ENCODE measurements at regions not wholly inside any gene's neighbourhood (a gene's known extent, or its start where the extent isn't known, plus 50 kb on each side); places are given as distances from the start of the nearest gene placed in this dataset.
"Not testable (repeated sequence)": the region's sequence is repeated elsewhere in the genome, so short reads cannot be mapped to it uniquely, and the experiment has no call there.

DNA sequence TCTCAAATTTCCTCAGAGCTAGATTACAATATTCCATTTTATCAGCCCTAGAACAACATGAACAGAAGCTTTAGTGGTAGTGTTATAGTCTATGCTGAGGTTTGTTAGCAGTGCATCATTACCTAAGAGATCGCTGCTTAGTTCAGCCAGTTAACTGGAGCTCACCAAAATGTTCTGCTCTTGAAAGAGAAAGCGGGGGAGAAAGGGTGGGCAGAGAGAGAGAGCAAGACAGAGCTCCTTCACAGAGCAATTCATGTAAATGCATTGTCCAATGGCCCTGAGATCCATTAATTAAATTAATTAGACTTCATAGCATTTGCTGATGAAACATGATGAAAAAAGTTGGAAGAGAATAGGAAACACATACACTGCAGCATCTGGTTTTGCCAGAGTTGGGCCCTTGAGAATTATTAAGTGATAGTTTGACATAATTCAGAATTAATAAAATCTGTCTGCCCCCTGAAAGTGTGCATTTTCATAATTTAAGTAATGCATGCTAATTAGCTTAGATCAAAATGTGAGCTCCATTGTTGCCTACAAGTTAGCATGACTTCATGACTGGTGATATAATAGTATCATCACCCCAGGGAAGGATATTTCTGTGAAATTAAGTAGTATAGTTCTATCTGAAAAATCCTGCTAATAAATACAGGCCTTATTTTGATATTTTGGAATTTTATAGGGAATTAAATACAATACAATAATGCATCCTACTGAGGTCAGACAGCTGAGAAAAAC lies 86.9 kb upstream of the LYSMD4 start (continued):
- TF ChIP-seq, protein P1, sequence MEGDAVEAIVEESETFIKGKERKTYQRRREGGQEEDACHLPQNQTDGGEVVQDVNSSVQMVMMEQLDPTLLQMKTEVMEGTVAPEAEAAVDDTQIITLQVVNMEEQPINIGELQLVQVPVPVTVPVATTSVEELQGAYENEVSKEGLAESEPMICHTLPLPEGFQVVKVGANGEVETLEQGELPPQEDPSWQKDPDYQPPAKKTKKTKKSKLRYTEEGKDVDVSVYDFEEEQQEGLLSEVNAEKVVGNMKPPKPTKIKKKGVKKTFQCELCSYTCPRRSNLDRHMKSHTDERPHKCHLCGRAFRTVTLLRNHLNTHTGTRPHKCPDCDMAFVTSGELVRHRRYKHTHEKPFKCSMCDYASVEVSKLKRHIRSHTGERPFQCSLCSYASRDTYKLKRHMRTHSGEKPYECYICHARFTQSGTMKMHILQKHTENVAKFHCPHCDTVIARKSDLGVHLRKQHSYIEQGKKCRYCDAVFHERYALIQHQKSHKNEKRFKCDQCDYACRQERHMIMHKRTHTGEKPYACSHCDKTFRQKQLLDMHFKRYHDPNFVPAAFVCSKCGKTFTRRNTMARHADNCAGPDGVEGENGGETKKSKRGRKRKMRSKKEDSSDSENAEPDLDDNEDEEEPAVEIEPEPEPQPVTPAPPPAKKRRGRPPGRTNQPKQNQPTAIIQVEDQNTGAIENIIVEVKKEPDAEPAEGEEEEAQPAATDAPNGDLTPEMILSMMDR (IDR thresholded peaks at IDR 0.05; ENCODE audit: low read depth, low read length, missing input control), result no peak
- TF ChIP-seq FOXA2 (IDR thresholded peaks at IDR 0.05) (no peak), HNF4G (IDR thresholded peaks at IDR 0.05) (no peak), FOXA1 (IDR thresholded peaks at IDR 0.05) (no peak), NR2F2 (IDR thresholded peaks at IDR 0.05) (no peak), RAD21 (IDR thresholded peaks at IDR 0.05) (no peak), JUND (IDR thresholded peaks at IDR 0.05) (no peak)

DNA sequence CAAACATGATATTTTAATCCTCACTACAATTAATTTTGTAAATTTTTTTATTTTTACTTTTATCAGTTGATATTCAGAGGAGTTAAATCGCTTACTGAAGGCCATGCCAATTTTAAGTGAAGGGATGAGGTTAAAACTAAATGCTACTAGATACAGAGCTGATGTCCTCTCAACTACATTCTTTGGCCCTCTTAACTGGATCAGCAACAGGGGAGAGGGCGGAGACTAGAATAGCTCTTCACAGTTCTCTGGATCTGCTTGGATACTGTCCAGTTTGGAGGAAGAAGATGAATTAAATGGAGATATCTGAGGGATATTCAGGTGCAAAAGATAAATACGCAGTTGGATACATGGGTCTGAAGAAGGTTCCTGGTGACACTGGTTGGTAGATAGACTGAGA lies 85.6 kb upstream of the LYSMD4 start:
- 90% methylated on average over 3 of the region's 3 CpGs for WGBS
- no peak overlapping the region for H3K9ac ChIP-seq (ENCODE audit: low read depth in 1 of 2, low read length in 2 of 2)
- no peaks in the 10 kb centered on the region for H3K36me3 ChIP-seq (ENCODE audit: control insufficient read depth in 4 of 4, insufficient read depth in 3 of 4, low read depth in 1 of 4, low read length in 3 of 4)

DNA sequence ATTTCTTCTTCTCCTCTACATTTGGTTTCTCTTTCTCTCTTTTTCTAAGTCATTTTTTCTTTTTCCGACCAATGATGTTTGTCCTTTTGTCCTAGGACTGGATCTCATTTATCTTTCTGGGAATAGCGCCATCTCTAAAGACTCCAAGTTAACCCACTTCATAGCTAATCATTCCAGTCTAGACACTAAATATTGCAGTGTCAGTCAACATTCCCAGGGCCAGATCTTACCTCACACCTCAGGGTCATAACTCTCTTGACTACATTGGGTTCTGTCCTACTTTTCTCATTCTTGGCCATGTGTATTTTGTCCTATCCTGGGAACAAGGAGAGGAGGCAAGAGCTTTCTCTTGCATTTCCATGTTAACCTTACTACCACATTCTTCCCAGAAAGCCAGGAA lies 83.6 kb upstream of the LYSMD4 start:
- WGBS, result 92% methylated on average over 2 of the region's 2 CpGs
- H3K36me3 ChIP-seq (ENCODE audit: control insufficient read depth in 4 of 4, insufficient read depth in 3 of 4, low read depth in 1 of 4, low read length in 3 of 4); H3K4me3 ChIP-seq (ENCODE audit: low read depth in 1 of 3, low read length in 3 of 3); H3K27me3 ChIP-seq (ENCODE audit: control insufficient read depth in 4 of 4, insufficient read depth in 4 of 4, low read length in 3 of 4); DNase-seq (ENCODE audit: low spot score); H3K9me3 ChIP-seq (ENCODE audit: control insufficient read depth in 4 of 4, low read length in 3 of 4); H3K27ac ChIP-seq (ENCODE audit: low read depth in 1 of 2, low read length in 2 of 2); H3K4me1 ChIP-seq (ENCODE audit: control insufficient read depth in 4 of 4, insufficient read depth in 4 of 4, low read length in 3 of 4); H3K9ac ChIP-seq (ENCODE audit: low read depth in 1 of 2, low read length in 2 of 2): not testable (repeated sequence)

More for the DNA sequence above, 85.6 kb upstream of the LYSMD4 start:
- no peak overlapping the region for H3K4me3 ChIP-seq (ENCODE audit: low read depth in 1 of 3, low read length in 3 of 3)
- H3K27ac ChIP-seq (ENCODE audit: low read depth in 1 of 2, low read length in 2 of 2), result no peak overlapping the region
- H3K27me3 ChIP-seq (ENCODE audit: control insufficient read depth in 4 of 4, insufficient read depth in 4 of 4, low read length in 3 of 4), result no peaks in the 10 kb centered on the region
- no peak for DNase-seq (ENCODE audit: low spot score)
- TF ChIP-seq TAF1 (conservative IDR thresholded peaks at IDR 0.05) (no peak), RXRA (IDR thresholded peaks at IDR 0.05) (no peak), HNF4G (IDR thresholded peaks at IDR 0.05) (no peak), RAD21 (IDR thresholded peaks at IDR 0.05) (no peak), FOXA1 (IDR thresholded peaks at IDR 0.05) (no peak), HNF4A (conservative IDR thresholded peaks at IDR 0.05) (no peak)
- TF ChIP-seq, protein P2, sequence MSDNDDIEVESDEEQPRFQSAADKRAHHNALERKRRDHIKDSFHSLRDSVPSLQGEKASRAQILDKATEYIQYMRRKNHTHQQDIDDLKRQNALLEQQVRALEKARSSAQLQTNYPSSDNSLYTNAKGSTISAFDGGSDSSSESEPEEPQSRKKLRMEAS (IDR thresholded peaks at IDR 0.05), result no peak
- H3K4me1 ChIP-seq (ENCODE audit: control insufficient read depth in 4 of 4, insufficient read depth in 4 of 4, low read length in 3 of 4), result no peaks in the 10 kb centered on the region
- H3K9me3 ChIP-seq (ENCODE audit: control insufficient read depth in 4 of 4, low read length in 3 of 4), result peaks cover 0 to under 1% (median 0%) of the 10 kb centered on the region in 4 donors

DNA sequence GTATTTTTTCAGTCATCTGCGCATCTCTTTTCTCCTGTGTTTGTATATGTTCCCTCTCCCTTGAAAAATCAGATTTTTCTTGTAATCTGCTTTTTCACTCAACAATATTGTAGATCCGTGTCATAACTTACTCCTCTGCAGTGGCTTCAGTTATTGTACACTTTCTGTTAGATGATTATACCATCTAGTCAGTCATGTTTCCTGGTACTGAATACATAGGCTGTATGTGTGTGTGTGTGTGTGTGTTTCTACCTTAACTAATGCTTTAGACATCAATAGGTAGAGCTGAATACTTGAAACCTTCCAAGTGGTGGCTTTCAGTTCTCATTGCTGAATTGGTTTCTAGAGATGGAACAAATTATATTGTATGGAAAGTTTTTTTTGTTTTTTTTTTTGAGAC lies 77.4 kb upstream of the LYSMD4 start:
- not testable (repeated sequence) for H3K9ac ChIP-seq (ENCODE audit: low read depth in 1 of 2, low read length in 2 of 2); H3K9me3 ChIP-seq (ENCODE audit: control insufficient read depth in 4 of 4, low read length in 3 of 4); H3K36me3 ChIP-seq (ENCODE audit: control insufficient read depth in 4 of 4, insufficient read depth in 3 of 4, low read depth in 1 of 4, low read length in 3 of 4); DNase-seq (ENCODE audit: low spot score); H3K27ac ChIP-seq (ENCODE audit: low read depth in 1 of 2, low read length in 2 of 2); H3K4me1 ChIP-seq (ENCODE audit: control insufficient read depth in 4 of 4, insufficient read depth in 4 of 4, low read length in 3 of 4); H3K27me3 ChIP-seq (ENCODE audit: control insufficient read depth in 4 of 4, insufficient read depth in 4 of 4, low read length in 3 of 4); H3K4me3 ChIP-seq (ENCODE audit: low read depth in 1 of 3, low read length in 3 of 3)
- 87% methylated on average over 2 of the region's 2 CpGs for WGBS

DNA sequence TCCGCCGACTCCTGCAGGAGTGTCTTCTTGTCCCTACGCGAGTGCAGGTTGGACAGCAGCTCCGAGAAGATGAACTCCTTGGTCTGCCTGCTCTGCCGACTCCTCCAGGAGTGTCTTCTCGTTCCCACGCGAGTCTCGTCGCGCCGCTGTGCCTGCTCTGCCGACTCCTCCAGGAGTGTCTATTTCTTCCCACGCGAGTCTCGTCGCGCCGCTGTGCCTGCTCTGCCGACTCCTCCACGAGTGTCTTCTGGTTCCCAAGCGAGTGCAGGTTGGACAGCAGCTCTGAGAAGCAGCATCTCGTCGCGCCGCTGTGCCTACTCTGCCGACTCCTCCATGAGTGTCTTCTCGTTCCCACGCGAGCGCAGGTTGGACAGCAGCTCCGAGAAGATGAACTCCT lies 66.6 kb upstream of the LYSMD4 start:
- H3K4me1 ChIP-seq (ENCODE audit: control insufficient read depth in 4 of 4, insufficient read depth in 4 of 4, low read length in 3 of 4); DNase-seq (ENCODE audit: low spot score); H3K9me3 ChIP-seq (ENCODE audit: control insufficient read depth in 4 of 4, low read length in 3 of 4); H3K4me3 ChIP-seq (ENCODE audit: low read depth in 1 of 3, low read length in 3 of 3); H3K36me3 ChIP-seq (ENCODE audit: control insufficient read depth in 4 of 4, insufficient read depth in 3 of 4, low read depth in 1 of 4, low read length in 3 of 4); H3K27ac ChIP-seq (ENCODE audit: low read depth in 1 of 2, low read length in 2 of 2); H3K9ac ChIP-seq (ENCODE audit: low read depth in 1 of 2, low read length in 2 of 2); H3K27me3 ChIP-seq (ENCODE audit: control insufficient read depth in 4 of 4, insufficient read depth in 4 of 4, low read length in 3 of 4): not testable (repeated sequence)
- 92% methylated on average over 33 of the region's 33 CpGs for WGBS

DNA sequence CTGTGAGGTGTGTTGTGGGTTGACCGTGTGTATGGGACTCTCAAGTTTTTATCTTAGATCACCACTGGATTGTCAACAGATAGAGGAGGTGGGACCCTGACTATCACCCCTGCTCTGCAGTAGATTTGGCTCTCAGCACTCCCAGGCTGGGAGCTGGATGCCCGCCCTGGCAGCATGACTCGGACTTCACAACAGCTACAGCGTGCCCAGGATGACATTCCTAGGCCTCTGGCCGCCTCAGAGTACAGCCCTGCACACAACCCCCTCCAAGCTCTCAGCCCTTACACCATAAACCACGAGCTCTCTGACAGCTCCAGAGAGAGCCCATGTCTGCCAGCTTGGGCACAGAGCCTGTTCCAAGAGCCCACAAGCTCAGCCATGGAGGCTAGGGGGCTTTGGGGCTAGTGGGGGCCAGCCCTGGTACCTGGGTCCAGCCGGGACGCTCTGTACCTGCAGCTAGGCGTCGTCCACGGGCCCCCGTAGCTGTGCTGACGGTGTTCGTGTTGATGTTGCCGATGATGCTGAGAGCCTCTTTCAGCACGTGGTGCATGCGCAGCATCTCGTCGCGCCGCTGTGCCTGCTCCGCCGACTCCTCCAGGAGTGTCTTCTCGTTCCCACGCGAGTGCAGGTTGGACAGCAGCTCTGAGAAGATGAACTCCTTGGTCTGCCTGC lies 66.1 kb upstream of the LYSMD4 start:
- H3K9ac ChIP-seq (ENCODE audit: low read depth in 1 of 2, low read length in 2 of 2); H3K27ac ChIP-seq (ENCODE audit: low read depth in 1 of 2, low read length in 2 of 2); DNase-seq (ENCODE audit: low spot score): not testable (repeated sequence)

More for the DNA sequence above, 66.1 kb upstream of the LYSMD4 start:
- not testable (repeated sequence) for H3K27me3 ChIP-seq (ENCODE audit: control insufficient read depth in 4 of 4, insufficient read depth in 4 of 4, low read length in 3 of 4); H3K36me3 ChIP-seq (ENCODE audit: control insufficient read depth in 4 of 4, insufficient read depth in 3 of 4, low read depth in 1 of 4, low read length in 3 of 4); H3K4me3 ChIP-seq (ENCODE audit: low read depth in 1 of 3, low read length in 3 of 3); H3K4me1 ChIP-seq (ENCODE audit: control insufficient read depth in 4 of 4, insufficient read depth in 4 of 4, low read length in 3 of 4); H3K9me3 ChIP-seq (ENCODE audit: control insufficient read depth in 4 of 4, low read length in 3 of 4)
- WGBS, result 87% methylated on average over 25 of the region's 26 CpGs

Measured in liver (tissue), 8 donors.